Tibial nerve (tissue), 4 donors: ENCODE measurements at regions not wholly inside any gene's neighbourhood (a gene's known extent, or its start where the extent isn't known, plus 50 kb on each side); places are given as distances from the start of the nearest gene placed in this dataset.
"Not testable (repeated sequence)": the region's sequence is repeated elsewhere in the genome, so short reads cannot be mapped to it uniquely, and the experiment has no call there.

ENCODE experiments used
- DNase-seq, 2 donors: peaks; one replicate each; pipeline ENCODE4 v3.0.0-alpha.2; 2019; ENCODE audit warnings: low spot score in 2 of 2
- H3K27ac ChIP-seq, 4 donors: fragments of 200-600 bp; sonication (generic) in 3 of 4; one replicate each; pipeline ENCODE4 v1.5.1; 2017 to 2019; ENCODE audit warnings: mild to moderate bottlenecking in 1 of 4
- H3K27me3 ChIP-seq, 2 donors: fragments of 200-600 bp; sonication (generic) in 1 of 2; one replicate each; pipeline versions ENCODE4 v1.5.1 to v1.6.0; 2017 to 2019
- H3K36me3 ChIP-seq, 3 donors: fragments of 200-600 bp; sonication (generic); one replicate each; pipeline ENCODE4 v1.5.1; 2018 to 2019
- H3K4me1 ChIP-seq, 4 donors: fragments of 200-600 bp; sonication (generic) in 3 of 4; one replicate each; pipeline ENCODE4 v1.5.1; 2017 to 2019
- H3K4me3 ChIP-seq, 4 donors: fragments of 200-600 bp; sonication (generic) in 3 of 4; one replicate each; pipeline ENCODE4 v1.5.1; 2017 to 2019; ENCODE audit warnings: mild to moderate bottlenecking in 1 of 4, moderate library complexity in 1 of 4
- H3K9me3 ChIP-seq, 4 donors: fragments of 200-600 bp; sonication (generic) in 3 of 4; one replicate each; pipeline ENCODE4 v1.5.1; 2017 to 2019
- CTCF ChIP-seq, 5 experiments: fragments of 200-600 bp in 3 of 5; fragments of 450-650 bp in 2 of 5; sonication (generic) in 3 of 5; IDR thresholded peaks; one replicate each; pipeline ENCODE4 v1.5.1; 2016 to 2019; ENCODE audit warnings: antibody characterized with exemption in 5 of 5, mild to moderate bottlenecking in 3 of 5, moderate library complexity in 2 of 5
- EP300 ChIP-seq, 2 donors: sonication (generic); formaldehyde crosslinking; IDR thresholded peaks; one replicate each; pipeline ENCODE4 v1.6.1; 2017; ENCODE audit warnings: antibody characterized with exemption in 2 of 2, mild to moderate bottlenecking in 1 of 2
- POLR2A ChIP-seq, 2 donors: fragments of 450-650 bp; IDR thresholded peaks; one replicate each; pipeline ENCODE4 v1.6.1; 2017; ENCODE audit warnings: antibody characterized with exemption in 2 of 2, mild to moderate bottlenecking in 2 of 2, moderate library complexity in 2 of 2
- WGBS, 2 donors: methylation state at CpG; one replicate each; pipeline ENCODE4 v1.1.5; 2018; 5-methylcytosine and 5-hydroxymethylcytosine counted together

- Histone ChIP-seq H3K4me3 (no peak overlapping the region), H3K27me3 (no peaks in the 10 kb centered on the region), H3K27ac (no peak overlapping the region), H3K9me3 (peaks cover 0 to 11% (median 0%) of the 10 kb centered on the region in 4 donors), H3K36me3 (no peaks in the 10 kb centered on the region), H3K4me1 (no peaks in the 10 kb centered on the region)
- WGBS, 2 donors = 63 to 94% methylated on average over 3 of the region's 3 CpGs
- DNase-seq = no peak
- TF ChIP-seq POLR2A (IDR thresholded peaks at IDR 0.05) (no peak), CTCF (IDR thresholded peaks at IDR 0.05) (no peak), EP300 (IDR thresholded peaks at IDR 0.05) (no peak)
Measured at GRCh38 chr7:51569581-51569980, 253.0 kb upstream of the COBL start.

DNA sequence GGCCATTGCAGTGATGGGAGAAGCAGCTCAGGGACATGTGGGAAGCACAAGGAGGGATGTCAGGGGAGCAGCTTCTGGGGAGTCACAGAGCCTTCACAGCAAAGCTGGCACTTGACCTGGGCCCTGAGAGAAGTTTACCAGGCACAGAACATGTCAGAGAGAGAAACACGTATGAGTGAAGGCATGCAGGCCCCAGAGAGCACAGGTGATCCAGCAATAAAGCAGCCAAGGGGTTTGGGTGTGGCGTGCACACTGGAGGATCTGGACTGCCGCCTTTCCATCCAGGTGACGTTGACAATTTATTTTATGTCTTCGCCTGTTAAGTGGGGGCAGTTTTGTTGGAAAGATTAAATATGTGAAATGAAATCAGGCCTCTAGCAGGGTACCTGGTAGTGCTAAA is 252.6 kb upstream of the COBL start:
- DNase-seq = no peak
- no peak overlapping the region for H3K27ac ChIP-seq
- no peak overlapping the region for H3K4me3 ChIP-seq
- peaks cover 0 to 13% (median 0%) of the 10 kb centered on the region in 4 donors for H3K9me3 ChIP-seq
- H3K4me1 ChIP-seq = no peaks in the 10 kb centered on the region
- no peaks in the 10 kb centered on the region for H3K27me3 ChIP-seq
- 85 to 88% methylated on average over 5 of the region's 5 CpGs for WGBS, 2 donors
- no peak for TF ChIP-seq EP300 (IDR thresholded peaks at IDR 0.05)
- no peak for TF ChIP-seq CTCF (IDR thresholded peaks at IDR 0.05)
- no peak for TF ChIP-seq POLR2A (IDR thresholded peaks at IDR 0.05)
- no peaks in the 10 kb centered on the region for H3K36me3 ChIP-seq

DNA sequence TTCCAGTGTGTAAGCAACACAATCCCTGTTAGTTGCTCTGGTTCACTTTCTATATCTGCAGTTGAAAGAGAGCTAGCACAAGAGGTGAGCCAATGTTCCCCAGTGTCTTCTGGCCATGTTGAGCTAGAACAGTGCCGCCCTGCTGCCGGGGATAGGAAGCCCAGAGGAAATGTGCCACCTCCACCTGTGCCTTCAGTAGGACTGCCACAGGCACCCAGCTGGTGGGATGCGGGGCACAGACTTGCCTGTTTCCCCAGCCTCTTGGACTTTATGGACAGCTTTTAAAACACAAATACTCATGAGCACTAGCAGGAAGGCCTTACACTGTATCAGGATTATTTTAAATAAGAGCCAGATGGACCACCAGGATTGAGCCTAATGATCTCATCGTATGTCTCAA is 234.5 kb upstream of the COBL start:
- no peak for DNase-seq
- no peak overlapping the region for H3K4me3 ChIP-seq
- no peaks in the 10 kb centered on the region for H3K36me3 ChIP-seq
- no peak overlapping the region for H3K27ac ChIP-seq
- no peaks in the 10 kb centered on the region for H3K27me3 ChIP-seq
- 80 to 82% methylated on average over 4 of the region's 4 CpGs for WGBS, 2 donors
- peaks cover 0 to 24% (median 0%) of the 10 kb centered on the region in 4 donors for H3K9me3 ChIP-seq
- TF ChIP-seq POLR2A (IDR thresholded peaks at IDR 0.05) = no peak
- TF ChIP-seq EP300 (IDR thresholded peaks at IDR 0.05) = no peak
- TF ChIP-seq CTCF (IDR thresholded peaks at IDR 0.05) = no peak
- H3K4me1 ChIP-seq = no peaks in the 10 kb centered on the region

GRCh38 chr7:51545131-51545530 is 228.5 kb upstream of the COBL start:
- Histone ChIP-seq H3K27me3 (no peaks in the 10 kb centered on the region), H3K4me3 (no peak overlapping the region), H3K4me1 (no peaks in the 10 kb centered on the region), H3K27ac (no peak overlapping the region), H3K36me3 (no peaks in the 10 kb centered on the region), H3K9me3 (peaks cover 0 to 7% (median 0%) of the 10 kb centered on the region in 4 donors)
- TF ChIP-seq POLR2A (IDR thresholded peaks at IDR 0.05) = no peak
- 58 to 63% methylated on average over 2 of the region's 2 CpGs for WGBS, 2 donors
- DNase-seq = no peak

DNA sequence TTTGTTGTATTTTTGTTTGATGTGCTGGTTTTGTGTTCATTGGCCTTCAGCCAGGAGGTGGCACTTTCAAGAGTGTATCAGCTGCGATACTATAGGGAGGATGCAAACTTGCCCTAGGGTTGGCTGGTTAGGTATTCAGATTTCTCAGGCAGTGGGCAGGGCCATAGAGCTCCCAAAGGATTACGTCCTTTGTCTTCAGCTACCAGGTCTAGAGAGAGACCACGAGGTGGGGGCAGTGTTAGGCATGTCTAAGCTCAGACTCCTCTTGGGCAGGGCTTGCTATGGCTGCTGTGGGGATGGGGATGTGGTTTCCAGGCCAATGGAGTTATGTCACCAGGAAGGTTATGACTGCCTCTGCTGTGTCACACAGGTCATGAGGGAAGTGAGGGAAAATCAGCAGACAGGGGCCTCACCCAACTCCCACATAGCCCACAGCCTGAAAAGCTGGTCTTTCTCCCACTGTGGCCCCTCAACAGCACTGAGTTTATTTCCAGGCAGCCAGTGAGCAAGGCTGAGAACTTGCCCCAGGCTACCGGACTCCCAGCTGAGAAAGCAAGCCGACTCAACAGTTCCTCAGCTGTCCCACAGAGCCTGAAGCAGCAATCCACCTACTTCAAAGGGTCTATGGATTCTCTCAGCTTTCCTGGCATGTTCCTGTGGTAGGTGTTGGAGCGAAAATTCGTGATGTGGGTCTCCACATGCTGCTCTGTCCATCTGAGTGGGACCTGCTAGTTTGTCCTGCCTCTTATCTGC is 227.4 kb upstream of the COBL start:
- H3K36me3 ChIP-seq = no peaks in the 10 kb centered on the region
- no peaks in the 10 kb centered on the region for H3K27me3 ChIP-seq
- no peak overlapping the region for H3K4me3 ChIP-seq
- no peak for TF ChIP-seq POLR2A (IDR thresholded peaks at IDR 0.05)
- no peak for TF ChIP-seq EP300 (IDR thresholded peaks at IDR 0.05)
- no peak for TF ChIP-seq CTCF (IDR thresholded peaks at IDR 0.05)
- H3K9me3 ChIP-seq = peaks cover 0 to 7% (median 0%) of the 10 kb centered on the region in 4 donors
- H3K4me1 ChIP-seq = no peaks in the 10 kb centered on the region
- no peak overlapping the region for H3K27ac ChIP-seq
- 63 to 76% methylated on average over 7 of the region's 7 CpGs for WGBS, 2 donors
- no peak for DNase-seq

- H3K36me3 ChIP-seq, H3K27me3 ChIP-seq, H3K4me1 ChIP-seq, H3K27ac ChIP-seq, H3K4me3 ChIP-seq, DNase-seq: not testable (repeated sequence)
- peaks cover 0 to 15% (median 0%) of the 10 kb centered on the region in 4 donors for H3K9me3 ChIP-seq
- WGBS, 2 donors = 27 to 32% methylated on average over 2 of the region's 2 CpGs
Measured at GRCh38 chr7:51540906-51541305, 224.3 kb upstream of the COBL start.
